Naive thymus-derived CD4-positive, alpha-beta T cell (primary cell): ENCODE measurements at regions not wholly inside any gene's neighbourhood (a gene's known extent, or its start where the extent isn't known, plus 50 kb on each side); places are given as distances from the start of the nearest gene placed in this dataset.

ENCODE experiments used
- ATAC-seq: fragments of 150-1000 bp; cut with Tn5 transposase; 2 replicates; pipeline ENCODE4 v1.10.0; 2021; ENCODE audit warnings: mild to moderate bottlenecking, moderate library complexity
- CTCF ChIA-PET: fragments of 350-600 bp; sonication (Branson Sonifier 250); formaldehyde crosslinking; loops from one replicate; lab custom pipeline; 2021; ENCODE audit warnings: antibody characterized with exemption; lab: Charles Lee
- POLR2A ChIA-PET: fragments of 350-600 bp; sonication (Branson Sonifier 250); formaldehyde crosslinking; loops from one replicate; lab custom pipeline; 2021; ENCODE audit warnings: antibody characterized with exemption, inconsistent platforms; lab: Charles Lee
- DNase-seq, 9 donors: peaks; one replicate each; pipeline versions ENCODE4 v3.0.0 to v3.0.0-alpha.2; 2020 to 2022; ENCODE audit warnings: mixed read lengths in 1 of 9
- H3K27ac ChIP-seq: one replicate; pipeline ENCODE4 v1.7.0; 2013; ENCODE audit warnings: mild to moderate bottlenecking, low read depth, low read length, moderate library complexity
- H3K27me3 ChIP-seq, 2 donors: one replicate each; pipeline ENCODE4 v1.7.0; 2013; ENCODE audit warnings: low read length in 2 of 2, mild to moderate bottlenecking in 2 of 2, moderate library complexity in 2 of 2; ENCODE audit not compliant: control insufficient read depth in 2 of 2, insufficient read depth in 2 of 2
- H3K36me3 ChIP-seq, 3 experiments: 1 replicate in 2 of 3; 2 replicates in 1 of 3; pipeline ENCODE4 v1.7.0; 2013; ENCODE audit warnings: low read length in 3 of 3, mild to moderate bottlenecking in 3 of 3, moderate library complexity in 1 of 3; ENCODE audit not compliant: insufficient read depth in 3 of 3, control insufficient read depth in 2 of 3
- H3K4me1 ChIP-seq, 2 donors: one replicate each; pipeline ENCODE4 v1.7.0; 2013; ENCODE audit warnings: low read length in 2 of 2, mild to moderate bottlenecking in 2 of 2, moderate library complexity in 1 of 2; ENCODE audit not compliant: control insufficient read depth in 2 of 2, insufficient read depth in 2 of 2
- H3K4me3 ChIP-seq: 2 replicates; pipeline ENCODE4 v1.7.0; 2013; ENCODE audit warnings: mild to moderate bottlenecking, low read length
- H3K9me3 ChIP-seq, 3 experiments: 1 replicate in 2 of 3; 2 replicates in 1 of 3; pipeline ENCODE4 v1.7.0; 2013; ENCODE audit warnings: low read length in 3 of 3; ENCODE audit not compliant: control insufficient read depth in 2 of 3
- H3K27ac Mint-ChIP-seq, 9 donors: one replicate each; pipeline ENCODE4 v1.8.0; 2020 to 2022; ENCODE audit warnings: mixed read lengths in 9 of 9, mild to moderate bottlenecking in 8 of 9, moderate library complexity in 5 of 9, inconsistent platforms in 2 of 9
- H3K27me3 Mint-ChIP-seq, 5 donors: one replicate each; pipeline ENCODE4 v1.8.0; 2021 to 2022; ENCODE audit warnings: mixed read lengths in 5 of 5, mild to moderate bottlenecking in 1 of 5
- H3K36me3 Mint-ChIP-seq, 5 donors: one replicate each; pipeline ENCODE4 v1.8.0; 2020 to 2022; ENCODE audit warnings: mixed read lengths in 5 of 5, mild to moderate bottlenecking in 3 of 5, inconsistent platforms in 1 of 5
- H3K4me1 Mint-ChIP-seq, 7 donors: one replicate each; pipeline ENCODE4 v1.8.0; 2020 to 2022; ENCODE audit warnings: mixed read lengths in 7 of 7, mild to moderate bottlenecking in 3 of 7, inconsistent platforms in 1 of 7
- H3K4me3 Mint-ChIP-seq, 10 donors: one replicate each; pipeline ENCODE4 v1.8.0; 2020 to 2022; ENCODE audit warnings: mild to moderate bottlenecking in 10 of 10, mixed read lengths in 10 of 10, moderate library complexity in 6 of 10, inconsistent platforms in 2 of 10
- H3K9me3 Mint-ChIP-seq, 11 donors: one replicate each; pipeline ENCODE4 v1.8.0; 2020 to 2022; ENCODE audit warnings: mixed read lengths in 11 of 11, mild to moderate bottlenecking in 4 of 11, inconsistent platforms in 1 of 11, moderate library complexity in 1 of 11
- intact Hi-C, 2 donors: fragments of 100-400 bp; cut with micrococcal nuclease; formaldehyde crosslinking; loops; one replicate each; pipeline ENCODE4 v1.15.1; 2023

DNA sequence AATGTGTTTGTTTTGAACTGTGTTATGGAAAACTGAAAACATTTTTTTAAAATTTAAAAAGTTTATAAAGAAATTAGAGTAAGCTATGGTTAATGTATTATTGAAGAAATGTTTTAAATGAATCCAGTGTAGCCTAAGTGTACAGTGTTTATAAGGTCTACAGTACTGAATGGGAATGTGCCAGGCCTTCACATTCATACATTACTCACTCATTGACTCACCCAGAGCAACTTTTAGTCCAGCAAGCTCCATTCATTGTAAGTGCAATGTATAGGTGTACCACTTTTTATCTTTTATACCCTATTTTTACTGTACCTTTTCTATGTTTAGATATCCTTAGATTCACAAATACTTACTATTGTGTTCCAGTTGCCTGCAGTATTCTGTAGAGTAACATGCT lies 215.1 kb upstream of the THUMPD2 start:
- ChIA-PET CTCF (no interaction called here), POLR2A (no interaction called here)
- Mint-ChIP-seq H3K9me3 (peaks cover 0 to 4% (median 0%) of the 10 kb centered on the region in 11 donors), H3K27me3 (peaks cover 0 to 9% (median 0%) of the 10 kb centered on the region in 5 donors), H3K4me1 (peaks cover 0 to 29% (median 0%) of the 10 kb centered on the region in 7 donors), H3K27ac (no peak overlapping the region), H3K36me3 (peaks cover 0 to 7% (median 0%) of the 10 kb centered on the region in 5 donors), H3K4me3 (no peak overlapping the region)
- Histone ChIP-seq H3K27me3 (no peaks in the 10 kb centered on the region), H3K9me3 (no peaks in the 10 kb centered on the region), H3K4me1 (no peaks in the 10 kb centered on the region), H3K4me3 (no peak overlapping the region), H3K36me3 (no peaks in the 10 kb centered on the region), H3K27ac (no peak overlapping the region)
- ATAC-seq (no peak), DNase-seq (no peak)
- intact Hi-C loops, result no loop called here

DNA sequence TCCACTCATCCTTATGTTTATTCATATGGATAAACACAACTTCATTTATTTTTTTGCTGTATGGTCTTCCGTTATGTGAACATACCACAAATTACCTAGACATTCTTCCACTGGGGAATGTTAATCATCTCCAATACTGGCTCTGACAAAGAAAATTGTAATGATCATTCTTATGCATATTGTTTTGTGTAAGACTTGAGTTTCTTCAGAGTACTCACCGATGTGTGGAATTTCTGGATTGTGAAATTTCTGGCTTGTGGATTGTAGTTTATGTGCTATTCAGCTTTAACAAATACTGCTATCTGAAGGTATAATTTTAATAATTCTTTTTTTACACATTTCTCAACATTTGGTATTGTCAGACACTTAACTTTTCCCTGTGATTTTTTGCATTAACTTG lies 212.2 kb upstream of the THUMPD2 start:
- no peaks in the 10 kb centered on the region for H3K9me3 ChIP-seq
- Mint-ChIP-seq H3K27ac (no peak overlapping the region), H3K36me3 (peaks cover 0 to 7% (median 0%) of the 10 kb centered on the region in 5 donors), H3K4me1 (peaks cover 0 to 17% (median 0%) of the 10 kb centered on the region in 7 donors), H3K27me3 (peaks cover 0 to 9% (median 0%) of the 10 kb centered on the region in 5 donors), H3K4me3 (no peak overlapping the region), H3K9me3 (peaks cover 0 to 5% (median 0%) of the 10 kb centered on the region in 11 donors)
- no peak overlapping the region for H3K27ac ChIP-seq
- CTCF ChIA-PET, result no interaction called here
- no peaks in the 10 kb centered on the region for H3K27me3 ChIP-seq
- POLR2A ChIA-PET, result no interaction called here
- no peak overlapping the region for H3K4me3 ChIP-seq
- DNase-seq (no peak), ATAC-seq (no peak)
- H3K4me1 ChIP-seq, result no peaks in the 10 kb centered on the region
- intact Hi-C loops, result no loop called here
- no peaks in the 10 kb centered on the region for H3K36me3 ChIP-seq

DNA sequence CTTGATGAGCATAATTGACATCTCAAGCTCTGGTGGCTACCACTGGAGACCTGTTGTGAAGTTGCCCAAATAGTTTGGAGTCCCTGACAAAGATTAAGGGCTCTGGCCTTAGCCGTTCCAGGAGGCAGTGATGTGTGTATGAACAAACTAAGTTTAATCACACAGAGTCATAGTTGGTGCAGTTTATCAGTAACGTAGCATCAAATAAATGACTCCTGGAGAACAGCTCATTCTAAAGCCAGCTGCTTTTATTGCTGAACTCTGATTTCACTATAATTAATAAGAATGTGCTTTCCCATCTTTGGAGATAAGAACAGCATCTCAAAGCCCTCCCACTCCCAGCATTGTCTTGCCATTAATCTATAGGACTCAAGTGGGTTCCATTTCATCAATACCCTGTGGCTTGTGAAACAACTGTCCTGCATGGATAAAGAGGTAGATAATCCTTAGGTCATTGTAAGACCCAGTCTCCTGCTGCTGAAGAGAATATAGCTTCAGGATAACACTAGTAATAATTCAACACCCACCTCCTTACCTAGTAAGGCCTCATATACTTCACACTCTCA lies 211.4 kb upstream of the THUMPD2 start:
- Histone ChIP-seq H3K36me3 (no peaks in the 10 kb centered on the region), H3K27me3 (no peaks in the 10 kb centered on the region), H3K27ac (no peak overlapping the region), H3K9me3 (no peaks in the 10 kb centered on the region), H3K4me3 (no peak overlapping the region), H3K4me1 (no peaks in the 10 kb centered on the region)
- Mint-ChIP-seq H3K27me3 (peaks cover 0 to 9% (median 0%) of the 10 kb centered on the region in 5 donors), H3K4me1 (peaks cover 0 to 9% (median 0%) of the 10 kb centered on the region in 7 donors), H3K36me3 (peaks cover 0 to 10% (median 0%) of the 10 kb centered on the region in 5 donors), H3K4me3 (no peak overlapping the region), H3K27ac (no peak overlapping the region), H3K9me3 (peaks cover 0 to 8% (median 2%) of the 10 kb centered on the region in 11 donors)
- intact Hi-C loops, result no loop called here
- ChIA-PET POLR2A (no interaction called here), CTCF (no interaction called here)
- DNase-seq, result no peak
- ATAC-seq, result no peak

DNA sequence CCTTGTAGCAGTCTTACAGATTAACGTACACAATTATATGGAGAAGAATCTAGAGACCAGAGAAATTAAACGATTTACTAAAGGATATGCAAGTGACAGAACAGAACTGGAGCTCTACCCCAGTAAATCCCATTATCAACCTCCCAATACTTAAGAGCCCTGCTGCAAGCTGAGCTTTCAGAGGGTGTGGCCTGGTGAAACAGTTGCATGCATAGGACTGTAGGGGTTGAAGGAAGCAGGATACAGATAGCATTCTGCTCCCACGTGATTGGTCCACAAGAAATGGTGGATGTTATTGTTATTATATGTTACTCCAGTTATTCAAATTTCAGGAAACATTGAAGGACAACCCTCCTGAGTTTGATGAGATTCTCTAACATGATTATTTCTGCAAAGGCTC lies 210.8 kb upstream of the THUMPD2 start:
- Mint-ChIP-seq H3K9me3 (peaks cover 0 to 8% (median 2%) of the 10 kb centered on the region in 11 donors), H3K4me3 (no peak overlapping the region), H3K27ac (no peak overlapping the region), H3K4me1 (peaks cover 0 to 4% (median 0%) of the 10 kb centered on the region in 7 donors), H3K27me3 (peaks cover 0 to 9% (median 0%) of the 10 kb centered on the region in 5 donors), H3K36me3 (peaks cover 0 to 12% (median 0%) of the 10 kb centered on the region in 5 donors)
- no peaks in the 10 kb centered on the region for H3K27me3 ChIP-seq
- no peaks in the 10 kb centered on the region for H3K9me3 ChIP-seq
- no peak overlapping the region for H3K4me3 ChIP-seq
- H3K36me3 ChIP-seq, result no peaks in the 10 kb centered on the region
- no peak overlapping the region for H3K27ac ChIP-seq
- POLR2A ChIA-PET, result no interaction called here
- DNase-seq (no peak), ATAC-seq (no peak)
- intact Hi-C loops, result no loop called here
- no peaks in the 10 kb centered on the region for H3K4me1 ChIP-seq
- CTCF ChIA-PET, result no interaction called here

DNA sequence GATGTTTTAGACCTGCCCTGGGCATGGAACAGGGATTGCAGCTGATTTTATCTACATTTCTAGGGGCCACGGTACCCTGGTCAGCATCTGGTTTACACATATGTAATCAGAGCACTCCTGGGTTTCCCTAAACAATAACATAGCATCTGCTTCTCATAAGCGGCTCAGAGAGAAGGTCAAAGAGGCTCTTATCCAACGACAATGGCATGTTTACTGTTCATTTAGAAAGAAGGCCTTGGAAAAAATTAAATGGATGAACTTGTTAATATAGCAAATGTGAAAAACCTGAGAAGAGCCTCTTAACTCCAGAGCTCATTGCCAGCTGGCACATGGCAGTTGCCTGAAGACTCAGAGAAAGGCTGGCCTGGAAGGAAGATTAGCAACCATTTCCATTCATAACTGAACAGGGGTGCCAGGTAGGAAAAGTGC lies 202.8 kb upstream of the THUMPD2 start:
- H3K27ac Mint-ChIP-seq, result no peak overlapping the region
- ATAC-seq, result no peak
- H3K4me3 ChIP-seq, result no peak overlapping the region
- H3K4me1 Mint-ChIP-seq, result no peaks in the 10 kb centered on the region
- peaks cover 0 to 3% (median 0%) of the 10 kb centered on the region in 5 donors for H3K27me3 Mint-ChIP-seq
- no peaks in the 10 kb centered on the region for H3K4me1 ChIP-seq
- no peak overlapping the region for H3K4me3 Mint-ChIP-seq
- DNase-seq, result no peak
- H3K27ac ChIP-seq, result no peak overlapping the region
- POLR2A ChIA-PET, result no interaction called here
- H3K27me3 ChIP-seq, result no peaks in the 10 kb centered on the region
- H3K36me3 ChIP-seq, result no peaks in the 10 kb centered on the region
- H3K9me3 ChIP-seq, result no peaks in the 10 kb centered on the region
- CTCF ChIA-PET, result no interaction called here
- peaks cover 0 to 29% (median 0%) of the 10 kb centered on the region in 5 donors for H3K36me3 Mint-ChIP-seq
- peaks cover 0 to 13% (median 2%) of the 10 kb centered on the region in 11 donors for H3K9me3 Mint-ChIP-seq
- intact Hi-C loops, result no loop called here

DNA sequence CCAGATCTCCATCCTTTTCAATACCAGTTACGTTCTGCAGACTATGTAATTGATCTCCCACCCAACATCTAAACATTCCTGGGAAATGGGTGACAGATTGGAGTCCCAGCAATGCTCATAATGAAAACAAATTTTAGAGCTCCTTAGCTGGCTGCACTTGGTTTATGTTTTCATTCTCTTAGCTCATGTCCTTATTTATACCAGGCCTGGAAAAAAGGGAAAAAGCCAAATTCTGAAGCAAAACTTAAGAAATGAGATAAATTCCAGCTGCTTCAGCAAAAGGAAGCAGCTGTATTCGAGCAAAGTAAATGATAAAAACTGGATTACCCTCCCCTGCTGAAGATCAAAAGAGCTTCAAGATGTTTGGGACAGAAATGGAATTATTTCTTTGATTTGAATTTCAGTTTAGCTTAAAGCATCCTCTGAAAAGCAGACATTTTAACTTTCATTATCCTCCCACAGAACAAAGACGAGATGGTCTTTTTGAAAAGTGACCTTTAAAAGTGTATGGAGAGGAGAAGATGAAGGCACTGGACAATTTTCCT lies 196.5 kb upstream of the THUMPD2 start:
- Mint-ChIP-seq H3K4me3 (no peak overlapping the region), H3K4me1 (no peaks in the 10 kb centered on the region), H3K36me3 (peaks cover 0 to 39% (median 0%) of the 10 kb centered on the region in 5 donors), H3K9me3 (peaks cover 0 to 18% (median 4%) of the 10 kb centered on the region in 11 donors), H3K27me3 (peaks cover 0 to 3% (median 0%) of the 10 kb centered on the region in 5 donors), H3K27ac (no peak overlapping the region)
- ChIA-PET POLR2A (no interaction called here), CTCF (no interaction called here)
- DNase-seq (no peak), ATAC-seq (no peak)
- Histone ChIP-seq H3K27ac (no peak overlapping the region), H3K27me3 (no peaks in the 10 kb centered on the region), H3K4me1 (no peaks in the 10 kb centered on the region), H3K9me3 (no peaks in the 10 kb centered on the region), H3K36me3 (no peaks in the 10 kb centered on the region), H3K4me3 (no peak overlapping the region)
- intact Hi-C loops, result no loop called here

DNA sequence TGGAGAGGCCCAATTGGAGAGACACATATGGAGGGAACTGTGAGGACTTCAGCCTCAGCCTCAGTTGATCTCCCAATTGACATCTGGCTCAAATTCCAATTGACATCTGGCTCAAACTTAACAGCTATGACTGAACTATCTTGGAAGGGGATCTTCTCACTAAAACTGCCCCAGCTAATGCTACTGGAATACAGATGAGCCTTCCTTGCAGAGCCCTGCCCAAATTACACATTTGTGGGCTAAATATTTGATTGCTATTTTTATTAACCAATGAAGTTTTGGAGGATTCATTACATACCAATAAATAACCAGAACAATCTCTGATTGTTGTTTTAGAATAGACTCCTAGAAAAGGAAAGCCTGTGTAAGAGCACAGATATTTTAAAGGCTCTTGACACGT lies 189.0 kb upstream of the THUMPD2 start:
- Histone ChIP-seq H3K4me3 (no peak overlapping the region), H3K27ac (no peak overlapping the region), H3K27me3 (no peaks in the 10 kb centered on the region), H3K36me3 (no peaks in the 10 kb centered on the region), H3K9me3 (no peaks in the 10 kb centered on the region), H3K4me1 (no peaks in the 10 kb centered on the region)
- DNase-seq (no peak), ATAC-seq (no peak)
- H3K9me3 Mint-ChIP-seq, result peaks cover 1 to 24% (median 5%) of the 10 kb centered on the region in 11 donors
- no peak overlapping the region for H3K4me3 Mint-ChIP-seq
- H3K27ac Mint-ChIP-seq, result no peak overlapping the region
- H3K4me1 Mint-ChIP-seq, result no peaks in the 10 kb centered on the region
- CTCF ChIA-PET, result no interaction called here
- intact Hi-C loops, result no loop called here
- POLR2A ChIA-PET, result no interaction called here
- H3K36me3 Mint-ChIP-seq, result peaks cover 0 to 38% (median 0%) of the 10 kb centered on the region in 5 donors
- H3K27me3 Mint-ChIP-seq, result peaks cover 0 to 1% (median 0%) of the 10 kb centered on the region in 5 donors
